ENCODE measurements at regions not wholly inside any gene's neighbourhood (a gene's known extent, or its start where the extent isn't known, plus 50 kb on each side); places are given as distances from the start of the nearest gene placed in this dataset.
"Not testable (repeated sequence)": the region's sequence is repeated elsewhere in the genome, so short reads cannot be mapped to it uniquely, and the experiment has no call there.

DNA sequence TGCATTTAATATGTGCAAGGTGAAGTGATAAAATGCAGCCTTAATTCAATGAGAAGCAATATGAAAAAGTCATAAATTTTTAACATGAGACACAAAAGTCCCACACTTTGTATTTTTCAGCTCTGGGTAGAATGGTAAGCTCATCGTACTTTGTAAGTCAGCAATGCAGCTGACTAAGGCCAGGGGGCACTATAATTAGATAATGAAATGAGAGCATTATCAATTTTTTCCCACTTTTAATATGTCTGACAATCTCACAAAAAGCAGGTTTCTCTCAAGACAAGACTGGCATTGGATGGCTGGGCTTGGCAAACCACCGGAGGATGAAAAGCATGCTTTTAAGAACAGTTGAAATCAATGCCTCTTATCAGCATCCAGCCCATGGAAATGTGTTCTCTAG is 162.8 kb downstream of the FAM174A start:
- DNase-seq: no peak

DNA sequence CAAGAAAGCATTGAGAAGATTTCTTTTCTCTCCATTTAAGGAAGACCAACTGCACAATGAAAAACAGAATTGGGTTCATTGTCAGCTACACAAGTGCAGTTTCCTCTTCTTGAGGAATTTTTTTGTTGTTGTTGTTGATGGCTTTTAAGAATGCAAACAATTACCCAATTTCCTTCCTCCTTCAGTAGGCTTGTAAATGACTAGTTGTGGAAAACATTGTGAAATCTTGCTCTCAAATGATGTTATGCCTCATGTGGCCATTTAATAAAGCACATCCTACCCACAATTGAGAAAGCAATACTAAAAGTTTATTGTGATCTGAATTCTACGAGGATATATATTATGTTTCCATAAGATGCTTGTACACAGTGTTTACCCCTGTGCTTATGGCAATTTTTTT is 171.6 kb downstream of the FAM174A start:
- DNase-seq: no peak

DNA sequence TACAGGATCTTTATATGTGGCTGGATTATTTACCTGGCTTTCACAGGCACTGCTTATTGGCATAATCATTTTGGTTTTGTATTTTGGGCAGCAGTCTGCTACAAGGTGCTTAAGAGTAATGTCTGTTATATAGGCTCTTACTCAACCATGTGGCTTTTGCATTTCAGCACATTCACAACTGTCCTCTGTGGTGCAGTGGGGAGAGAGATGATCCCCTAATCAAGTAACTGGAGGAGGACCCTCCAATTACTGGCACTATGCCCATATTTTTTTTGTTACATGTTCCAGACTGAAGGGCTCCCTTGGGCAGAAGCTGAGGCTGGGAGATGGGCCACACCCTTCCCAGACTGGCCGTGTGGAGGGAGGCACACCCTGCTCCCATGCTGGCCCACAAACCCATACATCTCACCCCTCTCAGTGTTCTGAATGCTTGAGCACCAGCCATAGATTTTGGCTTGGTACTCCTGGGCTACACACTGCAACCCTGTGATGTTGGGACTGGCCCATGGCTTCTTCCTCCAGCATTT is 173.5 kb downstream of the FAM174A start:
- DNase-seq: no peak

DNA sequence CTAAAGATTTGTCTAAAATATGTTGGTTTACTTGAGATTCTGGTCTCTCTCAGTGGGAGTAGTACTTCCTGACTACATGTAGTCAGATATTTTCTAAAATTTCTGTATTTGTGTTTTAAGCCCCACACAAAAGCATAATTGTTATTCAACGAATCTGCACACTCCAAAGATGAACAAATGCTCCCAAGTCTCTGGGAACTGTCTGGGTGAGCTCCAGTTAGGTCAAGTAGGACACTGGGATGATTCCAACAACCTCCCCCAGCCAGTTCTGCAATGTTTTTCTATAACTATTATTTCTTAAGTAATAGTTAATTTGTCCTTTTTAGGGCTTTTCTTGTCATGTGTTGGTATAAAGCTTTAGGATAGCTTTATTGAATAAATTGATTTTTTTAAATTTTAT is 174.6 kb downstream of the FAM174A start:
- DNase-seq: no peak

DNA sequence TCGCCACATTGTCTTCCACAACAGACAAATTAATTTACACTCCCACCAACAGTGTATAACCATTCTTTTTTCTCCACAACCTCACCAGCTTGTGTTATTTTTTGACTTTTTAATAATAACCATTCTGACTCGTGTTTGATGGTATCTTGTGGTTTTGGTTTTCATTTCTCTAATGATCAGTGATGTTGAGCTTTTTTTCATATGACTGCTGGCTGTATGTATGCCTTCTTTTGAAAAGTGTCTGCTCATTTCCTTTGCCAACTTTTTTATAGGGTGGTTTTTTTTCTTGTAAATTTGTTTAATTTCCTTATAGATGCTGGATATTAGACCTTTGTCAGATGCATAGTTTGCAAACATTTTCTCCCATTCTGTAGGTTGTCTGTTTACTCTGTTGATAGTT is 179.6 kb downstream of the FAM174A start:
- not testable (repeated sequence) for DNase-seq

DNA sequence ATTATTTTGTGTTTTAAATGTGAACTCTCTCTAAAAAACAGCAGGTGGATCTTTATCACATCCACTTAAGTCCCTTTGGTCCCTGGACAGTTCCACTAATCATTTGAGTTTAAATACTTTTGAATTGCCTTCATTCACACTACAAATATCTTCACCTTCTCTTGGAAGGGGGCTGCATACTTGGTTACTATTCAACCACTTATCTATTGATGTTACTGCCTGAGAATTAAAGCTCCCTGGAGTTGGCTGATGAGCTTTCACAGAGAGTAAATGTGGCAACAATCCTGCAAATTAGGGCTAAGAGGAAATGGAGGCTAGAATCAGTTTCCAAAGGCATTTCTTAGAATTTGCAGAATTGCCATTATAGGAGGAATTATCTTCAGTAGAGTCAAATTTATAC is 180.4 kb downstream of the ST8SIA4 start:
- DNase-seq: no peak

DNA sequence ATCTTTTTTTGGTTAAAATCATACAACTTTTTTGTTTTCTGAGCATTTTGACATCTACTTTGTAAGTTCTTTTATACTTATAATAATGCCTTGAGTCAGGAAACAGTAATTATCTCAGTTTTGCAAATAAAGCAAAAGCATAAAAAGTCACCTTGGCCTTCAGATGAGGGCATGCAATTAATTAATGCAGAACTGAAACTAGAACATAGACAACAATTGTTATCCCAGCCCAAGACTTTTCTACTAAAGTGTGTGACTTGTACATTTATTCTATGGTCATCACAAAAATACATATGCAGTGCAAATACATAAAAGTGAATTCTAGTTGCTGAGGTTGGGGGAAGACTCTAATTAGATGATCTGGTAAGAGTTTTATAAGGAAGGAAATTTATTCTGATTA is 179.9 kb downstream of the ST8SIA4 start:
- DNase-seq: no peak

DNA sequence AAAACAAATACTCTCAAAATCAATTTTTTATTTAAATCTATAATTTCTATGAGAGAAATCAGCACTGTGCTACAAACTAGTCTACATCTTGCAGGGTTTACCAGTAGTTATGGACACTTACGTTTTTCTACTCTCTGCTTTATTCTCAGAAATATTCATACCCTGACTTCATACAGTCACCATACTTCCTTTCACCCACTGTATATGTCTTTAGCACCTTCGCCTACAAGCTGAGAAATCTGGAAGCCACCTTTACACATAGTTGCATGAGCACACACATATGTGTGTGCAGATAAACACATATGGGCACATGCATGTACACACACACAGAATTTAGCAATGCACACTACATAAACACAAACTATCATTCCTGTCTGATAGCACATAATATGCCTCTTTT is 177.0 kb downstream of the ST8SIA4 start:
- no peak for DNase-seq

DNA sequence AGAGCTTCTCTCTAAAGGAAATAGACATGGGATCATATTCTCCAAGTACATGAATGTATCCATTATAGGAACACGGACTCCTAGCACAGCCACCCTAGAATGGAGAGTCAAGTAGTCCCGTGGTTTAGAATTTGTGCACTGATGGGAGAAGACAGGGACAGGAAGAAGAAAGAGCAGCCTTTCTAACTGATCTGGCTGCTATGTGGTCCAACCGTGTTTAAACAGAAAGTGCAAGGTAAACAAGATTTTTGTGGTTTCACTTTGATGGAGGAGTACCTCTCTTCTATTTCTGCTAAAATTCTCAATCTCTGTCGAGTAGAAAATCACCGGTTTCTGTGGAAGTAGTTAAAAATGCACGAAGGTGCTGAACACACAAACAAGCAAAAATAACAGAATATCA is 171.3 kb downstream of the ST8SIA4 start:
- DNase-seq: no peak

DNA sequence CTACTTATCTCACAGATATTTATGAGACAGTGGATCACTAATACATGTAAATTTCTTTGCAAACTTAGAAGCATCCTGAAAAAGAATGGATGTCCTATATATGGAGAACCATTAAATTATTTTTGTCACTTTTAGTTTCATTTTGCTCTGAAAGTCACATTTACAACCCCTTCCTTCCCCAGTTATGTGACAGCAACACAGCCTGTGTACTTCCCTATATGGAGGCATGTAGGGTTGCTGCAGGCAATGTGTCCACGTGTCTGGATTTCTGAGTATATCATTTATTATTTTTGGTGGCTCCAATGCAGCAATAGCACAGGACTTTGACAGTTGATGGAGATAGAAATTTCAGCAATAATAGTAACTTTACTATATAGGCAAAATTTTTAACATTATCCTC is 156.4 kb downstream of the ST8SIA4 start:
- no peak for DNase-seq

DNA sequence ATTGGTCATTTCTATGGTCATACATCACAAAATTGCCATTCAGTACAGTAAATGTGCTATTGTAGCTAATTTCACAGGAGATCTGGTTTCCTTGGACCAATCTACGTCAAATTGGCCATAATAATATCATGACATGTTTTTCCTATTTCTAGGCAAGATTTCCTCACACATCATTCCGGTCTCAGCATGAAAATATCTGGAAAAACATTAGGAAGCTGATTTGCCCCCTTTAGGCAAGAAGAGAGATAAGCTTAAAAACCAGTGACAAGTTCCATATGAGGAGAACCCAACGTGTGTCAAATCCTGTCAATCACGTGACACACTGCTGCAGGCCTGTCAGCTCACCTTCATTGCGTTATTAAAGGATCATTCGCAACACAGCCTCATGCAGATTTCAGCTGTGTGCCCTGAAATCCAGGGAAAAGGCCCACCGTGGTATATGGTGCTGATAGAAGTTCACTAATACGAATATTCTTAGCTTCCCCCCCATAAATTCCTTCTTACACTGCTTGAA is 153.3 kb downstream of the ST8SIA4 start:
- no peak for DNase-seq

DNA sequence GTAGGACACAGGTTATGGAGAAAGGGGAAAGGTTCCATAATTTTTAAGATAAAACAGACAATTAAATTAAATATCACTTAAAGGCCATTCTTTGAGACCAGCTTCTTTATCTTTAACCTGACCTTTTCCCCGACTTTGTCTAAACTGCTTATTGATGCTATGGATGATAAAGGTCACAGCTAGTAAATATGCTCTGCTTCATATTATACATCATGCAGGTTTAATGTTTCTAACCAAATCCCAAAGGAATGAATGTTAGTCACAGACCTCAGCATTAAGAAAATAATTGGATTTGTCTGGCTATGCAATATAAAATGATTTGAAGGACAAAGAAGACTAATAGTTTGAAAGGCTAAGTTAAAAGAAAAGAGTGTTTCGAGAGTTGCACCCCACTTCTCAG is 147.6 kb downstream of the ST8SIA4 start:
- no peak for DNase-seq
